ENCODE measurements at regions not wholly inside any gene's neighbourhood (a gene's known extent, or its start where the extent isn't known, plus 50 kb on each side); places are given as distances from the start of the nearest gene placed in this dataset.

DNA sequence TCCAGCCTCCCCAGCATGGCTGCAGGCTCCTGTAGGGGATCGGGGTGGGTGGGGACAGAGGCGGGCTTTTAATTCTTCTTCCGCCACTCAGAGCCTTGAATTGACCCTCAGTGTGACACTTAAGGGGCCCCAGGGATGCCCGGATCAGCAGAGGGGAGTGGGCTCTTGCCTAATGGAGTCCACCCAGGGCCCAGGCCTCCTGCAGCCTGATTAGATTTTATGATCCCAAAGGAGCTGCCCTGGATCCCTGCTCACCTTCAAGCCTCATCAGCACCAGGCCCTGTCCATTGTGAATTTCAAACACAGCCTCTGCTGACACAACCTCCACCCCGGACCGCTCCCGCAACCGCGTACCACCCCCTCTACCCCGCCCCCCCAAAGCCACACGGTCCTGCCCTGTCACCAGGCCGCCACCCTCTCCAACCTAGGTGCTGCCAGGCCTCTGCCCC, 214.1 kb upstream of the IER5L start:
- DNase-seq (ENCODE audit: extremely low read depth, low read depth) = no peak

DNA sequence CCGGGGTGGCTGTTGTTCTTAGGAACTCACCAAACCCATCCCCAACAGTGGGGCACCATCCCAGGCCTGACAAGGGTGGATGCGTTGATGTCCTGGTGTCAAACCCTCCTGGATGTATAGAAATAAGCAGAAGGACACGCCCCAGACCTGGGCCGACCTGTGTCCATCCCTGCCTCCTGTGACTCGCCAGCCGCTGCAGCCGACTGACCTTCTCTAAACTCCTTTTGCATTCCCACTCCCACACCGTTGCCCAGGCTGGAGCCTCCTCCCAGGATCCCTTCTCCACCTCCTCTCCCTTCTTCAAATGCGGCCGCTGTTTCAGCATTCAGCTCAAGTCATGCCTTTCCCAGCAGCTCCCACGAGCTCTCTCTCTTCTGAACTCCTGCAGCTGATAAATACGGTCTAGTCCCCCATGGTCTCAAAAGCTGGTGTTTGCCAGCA, 213.2 kb upstream of the IER5L start:
- no peak for DNase-seq (ENCODE audit: extremely low read depth, low read depth)

DNA sequence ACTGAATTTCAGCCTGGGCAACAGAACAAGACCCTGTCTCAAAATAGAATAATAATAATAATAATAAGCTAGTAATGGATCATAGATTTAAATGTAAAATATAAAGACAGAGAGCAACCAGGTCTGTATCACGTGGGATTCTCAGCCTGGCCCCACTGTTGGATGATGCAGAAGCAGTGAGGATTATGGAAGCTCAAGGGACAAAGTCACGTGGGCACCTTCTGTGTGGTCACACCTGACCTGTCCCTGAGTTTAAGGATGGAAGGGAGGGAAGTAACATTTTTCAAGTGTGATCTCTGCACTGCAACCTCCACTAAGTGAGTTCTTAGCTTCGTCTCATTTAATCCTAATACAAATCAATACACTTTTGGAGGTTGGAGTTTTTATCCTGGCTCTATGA, 212.5 kb upstream of the IER5L start:
- DNase-seq (ENCODE audit: extremely low read depth, low read depth) = no peak

DNA sequence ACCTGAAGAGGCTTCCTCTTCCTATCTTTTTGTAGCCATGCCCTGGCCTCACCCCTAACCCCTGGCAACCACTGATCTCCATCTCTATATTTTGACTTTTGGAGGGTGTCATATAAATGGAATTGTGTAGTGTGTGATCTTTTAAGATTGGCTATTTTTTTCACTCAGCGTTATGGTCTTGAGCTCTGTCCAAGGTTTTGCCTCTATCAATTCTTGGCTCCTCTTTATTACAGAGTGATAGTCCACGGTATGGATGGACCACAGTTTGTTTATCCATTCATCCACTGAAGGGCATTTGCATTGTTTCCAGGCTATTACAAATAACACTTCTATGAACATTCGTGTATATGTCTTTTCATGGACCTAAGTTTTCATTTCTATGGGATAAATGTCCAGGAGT, 209.8 kb upstream of the IER5L start:
- no peak for DNase-seq (ENCODE audit: extremely low read depth, low read depth)

DNA sequence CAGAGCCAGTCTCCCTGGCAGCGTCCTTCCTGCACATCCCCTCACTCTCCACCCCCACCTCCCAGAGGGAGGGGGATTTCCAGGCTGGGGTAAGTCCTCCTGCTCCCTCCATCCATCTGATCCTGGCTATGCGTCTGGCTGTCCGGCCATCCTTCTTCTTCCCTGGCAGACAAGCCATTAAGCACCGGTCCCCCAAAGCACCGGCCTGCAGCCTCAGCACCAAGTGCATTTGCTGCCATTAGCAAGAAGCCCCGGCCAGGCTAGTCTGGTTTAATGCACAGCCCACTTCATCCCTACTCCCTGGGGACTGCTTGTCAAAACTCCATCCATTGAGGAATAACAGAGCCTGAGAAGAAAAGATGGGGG, 208.7 kb upstream of the IER5L start:
- DNase-seq (ENCODE audit: extremely low read depth, low read depth) = no peak

DNA sequence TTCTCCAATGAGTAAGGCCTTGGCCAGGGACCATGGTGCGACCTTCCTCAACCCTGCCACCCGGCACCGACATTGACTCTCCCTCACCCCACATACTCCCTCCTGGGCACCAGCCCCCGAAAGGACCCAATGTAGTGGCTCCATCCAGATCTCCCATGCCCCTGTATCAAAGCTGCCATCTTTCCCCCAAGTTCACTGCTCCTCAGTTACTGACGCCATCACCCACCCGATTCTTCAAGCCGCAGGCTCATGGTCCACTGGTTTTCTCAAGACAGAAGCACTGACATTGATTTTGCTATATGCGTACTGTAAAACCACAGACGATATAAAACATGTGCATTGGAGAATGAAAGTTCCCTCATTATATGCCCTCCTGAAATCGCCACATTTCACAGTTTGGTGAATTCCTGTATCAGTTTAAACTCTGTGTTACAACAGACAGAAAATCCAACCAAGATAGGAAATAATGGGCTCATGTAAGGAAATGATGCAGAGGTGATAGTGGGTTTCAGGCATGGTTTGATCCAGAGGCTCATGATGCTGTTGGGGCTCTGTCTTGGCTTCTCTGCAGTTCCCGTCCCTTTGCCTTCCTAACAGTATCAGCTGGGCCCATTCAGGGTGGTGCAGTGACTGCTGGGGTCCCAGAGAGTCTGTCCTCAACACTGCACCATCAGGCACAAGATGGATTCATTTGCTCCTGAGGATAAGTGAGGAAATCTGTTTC, 207.3 kb upstream of the IER5L start:
- no peak for DNase-seq (ENCODE audit: extremely low read depth, low read depth)

DNA sequence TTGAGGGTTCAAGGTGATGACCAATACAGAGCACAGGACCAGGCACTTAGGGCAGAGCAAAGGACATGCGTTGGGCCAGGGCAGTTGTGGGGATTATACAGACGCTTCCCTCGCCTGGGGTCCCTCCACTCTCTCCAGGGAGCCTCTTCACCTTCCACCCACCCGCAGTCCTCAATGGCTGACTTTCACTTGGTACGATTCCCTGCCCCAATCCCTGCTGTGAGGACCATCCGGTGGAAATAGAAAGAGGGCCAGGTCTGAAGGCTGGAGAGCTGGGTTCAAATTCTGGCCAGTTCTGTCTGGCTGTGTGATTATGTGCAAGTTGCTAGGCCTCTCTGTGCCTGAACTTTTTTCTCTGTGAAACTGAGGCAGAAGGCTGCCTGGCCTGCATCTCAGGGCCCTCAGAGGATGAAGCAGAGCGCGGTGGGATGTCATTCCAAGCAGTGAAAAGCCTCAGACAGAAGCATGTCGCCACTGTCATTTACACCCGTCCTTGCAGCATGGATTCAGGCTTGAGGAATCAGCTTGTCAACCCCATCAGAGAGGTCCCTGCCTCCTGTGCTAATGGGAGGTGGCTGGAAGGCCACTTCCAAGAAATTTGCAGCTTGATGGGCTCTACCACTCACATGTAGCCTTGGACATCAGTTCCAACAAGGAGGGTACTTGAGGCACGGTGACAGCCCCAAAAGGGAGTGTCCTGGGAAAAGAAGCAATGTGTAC, 206.6 kb upstream of the IER5L start:
- DNase-seq (ENCODE audit: extremely low read depth, low read depth) = no peak

DNA sequence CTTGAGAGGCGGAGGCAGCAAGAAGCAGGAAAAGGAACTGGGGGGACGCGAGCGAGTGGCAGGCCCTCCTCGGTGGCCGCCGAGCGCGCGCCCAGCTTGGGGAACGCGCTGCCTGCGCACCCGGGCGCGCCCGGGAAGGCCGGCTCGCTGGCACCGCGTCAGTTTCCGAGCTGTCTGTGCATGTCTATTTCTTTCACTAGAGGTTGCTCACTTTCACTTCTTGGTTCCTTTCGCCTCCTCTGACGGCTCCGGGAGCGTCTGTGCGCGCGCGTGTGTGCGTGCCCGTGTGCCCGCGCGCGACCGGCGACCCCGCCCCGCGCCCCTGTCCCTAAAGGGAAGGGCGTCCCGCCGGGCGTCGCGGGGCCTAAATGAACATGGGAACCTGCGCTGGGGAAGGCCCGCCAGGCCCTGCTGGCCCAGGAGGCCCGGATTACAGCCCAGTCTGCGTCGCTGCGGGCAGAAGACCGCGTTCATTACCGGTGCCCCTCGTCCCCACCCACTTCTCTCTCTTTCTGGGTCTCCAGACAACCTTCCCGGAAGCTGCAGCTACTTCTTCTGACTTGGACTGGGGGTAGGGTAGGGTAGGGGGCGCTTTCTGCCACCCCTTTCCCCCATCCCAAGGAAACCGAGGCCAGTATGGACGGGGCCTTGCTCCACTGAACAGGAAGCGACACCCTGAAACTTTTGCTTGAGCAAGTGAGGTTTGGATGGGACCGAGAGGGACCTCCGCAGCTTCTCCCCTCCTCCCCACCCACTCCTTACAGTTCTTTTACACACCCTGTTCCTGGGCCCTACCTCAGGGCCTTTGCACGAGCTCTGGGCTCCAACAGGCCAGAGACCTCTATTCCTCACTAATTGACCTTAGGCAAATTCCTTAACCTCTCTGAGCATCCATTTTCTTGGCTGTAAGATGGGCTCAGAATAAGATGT, 205.8 kb upstream of the IER5L start:
- DNase-seq (ENCODE audit: extremely low read depth, low read depth) = peak; percentile 53

DNA sequence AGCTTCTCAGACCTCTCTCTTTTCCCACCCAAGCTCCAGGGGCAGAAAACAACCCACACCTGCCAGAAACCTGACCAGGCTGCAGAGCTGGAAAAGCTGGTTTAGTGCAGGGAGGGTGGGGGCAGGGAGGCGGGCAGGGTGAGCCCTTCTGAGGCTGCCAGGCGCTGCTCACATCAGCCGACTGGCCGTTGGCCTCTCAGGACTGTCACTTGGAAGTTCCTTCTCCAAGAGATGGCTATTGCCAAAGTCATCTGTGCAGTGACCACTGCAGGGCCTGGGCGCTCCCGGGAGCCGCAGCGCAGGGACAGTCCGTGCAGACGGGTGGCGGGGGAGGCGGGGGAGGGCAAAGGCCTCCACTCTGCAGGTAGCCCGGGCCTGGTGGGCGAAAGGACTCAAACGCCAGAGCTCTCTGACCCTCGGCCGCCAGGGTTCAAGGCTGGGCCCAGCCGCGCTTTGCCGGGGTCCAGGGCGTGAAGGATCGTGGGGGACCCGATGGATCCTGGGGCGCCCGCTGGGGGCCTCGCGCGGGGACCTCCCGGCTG, 205.0 kb upstream of the IER5L start:
- no peak for DNase-seq (ENCODE audit: extremely low read depth, low read depth)

DNA sequence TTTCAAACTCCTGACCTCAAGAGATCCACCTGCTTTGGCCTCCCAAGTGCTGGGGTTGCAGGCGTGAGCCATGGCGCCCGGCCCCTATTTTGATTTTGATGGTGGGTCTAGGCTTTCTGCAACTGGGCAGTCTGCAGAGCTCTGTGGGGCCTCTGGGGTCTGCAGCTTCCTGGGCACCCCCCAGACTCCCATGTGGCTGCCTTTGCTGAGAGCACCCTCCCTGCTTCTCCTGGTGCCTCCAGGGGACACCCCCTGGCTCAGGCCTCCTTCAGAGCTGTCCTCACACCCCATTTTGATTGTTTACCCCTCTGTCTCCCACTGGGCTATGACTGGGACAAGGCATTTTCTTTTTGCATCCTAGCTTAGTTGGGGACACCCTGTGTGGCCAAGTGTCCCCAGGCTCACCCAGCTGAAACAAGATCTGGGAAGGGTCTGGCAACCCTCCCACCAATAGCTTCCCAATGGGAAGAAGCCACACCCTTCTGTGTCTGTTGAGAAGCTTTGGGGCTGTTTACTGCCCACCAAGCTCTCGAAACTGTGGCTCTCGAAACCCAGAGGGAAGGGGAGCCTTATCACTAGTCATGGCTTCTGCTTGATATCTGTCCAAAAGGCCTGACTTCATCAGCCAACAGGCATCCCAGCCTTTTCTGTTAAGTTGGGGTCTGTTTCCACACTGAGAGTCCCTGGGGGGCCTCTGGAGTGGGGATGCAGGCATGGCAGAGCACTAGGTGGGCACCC, 204.4 kb upstream of the IER5L start:
- DNase-seq (ENCODE audit: extremely low read depth, low read depth) = no peak

DNA sequence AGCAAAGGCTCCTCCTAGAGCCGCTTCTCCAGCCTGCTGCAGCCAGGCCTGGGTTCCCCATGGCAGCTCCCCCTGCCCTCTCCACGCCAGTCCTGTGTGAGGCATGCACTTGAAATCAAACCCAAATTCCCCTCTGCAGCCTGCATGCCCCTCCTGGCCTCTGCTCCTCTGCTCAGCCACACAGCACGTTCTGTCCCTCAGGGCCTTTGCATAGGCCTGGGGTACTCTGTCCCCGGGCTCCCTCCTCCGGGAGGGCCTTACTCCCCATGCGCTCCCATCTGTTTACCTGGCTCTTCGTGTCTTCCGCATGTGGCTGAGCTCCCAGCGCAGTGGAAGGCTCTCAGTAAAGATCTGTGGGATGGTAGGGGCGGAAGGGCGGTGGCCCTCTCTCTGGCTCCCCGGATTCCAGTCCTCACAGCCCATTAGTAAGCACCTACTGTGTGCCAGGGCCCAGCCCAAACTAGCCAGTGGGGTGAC, 203.5 kb upstream of the IER5L start:
- DNase-seq (ENCODE audit: extremely low read depth, low read depth) = no peak

DNA sequence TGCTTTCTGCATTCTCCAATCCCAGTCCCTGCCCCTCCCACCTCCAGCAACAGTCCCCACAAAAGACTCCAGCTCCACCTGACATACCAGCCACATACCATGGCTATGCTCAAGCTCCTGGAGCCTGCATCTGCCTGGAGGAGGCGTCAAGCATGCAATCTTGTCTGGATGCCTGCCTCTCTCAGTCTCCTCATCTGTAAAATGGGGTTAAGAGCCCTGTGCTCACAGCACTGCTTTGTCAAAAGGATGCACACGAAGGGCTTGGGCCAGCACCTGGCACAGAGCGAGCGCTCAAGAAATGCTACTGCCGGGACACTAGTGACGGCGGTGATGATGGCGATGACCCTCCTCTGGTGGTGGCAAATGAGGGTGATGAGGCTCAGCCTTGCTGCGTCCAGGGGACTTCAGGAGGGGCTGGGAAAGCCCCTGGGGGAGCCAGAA, 202.9 kb upstream of the IER5L start:
- no peak for DNase-seq (ENCODE audit: extremely low read depth, low read depth)

DNA sequence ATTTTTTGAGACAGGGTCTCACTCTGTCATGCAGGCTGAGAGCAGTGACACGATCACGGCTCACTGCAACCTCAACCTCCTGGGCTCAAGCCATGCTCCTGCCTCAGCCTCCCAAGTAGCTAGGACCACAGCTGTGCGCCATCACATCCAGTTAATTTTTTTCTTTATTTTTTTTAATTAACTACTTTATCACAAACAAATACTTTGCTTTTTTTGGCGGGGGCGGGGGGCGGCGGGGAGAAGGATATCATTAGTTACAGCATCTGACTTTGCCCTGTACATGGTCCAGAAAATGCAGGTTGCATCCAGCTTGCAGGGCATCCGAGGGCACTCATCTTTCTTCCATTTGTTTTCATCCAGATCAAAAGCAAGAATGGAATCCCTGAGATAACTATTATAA, 201.8 kb upstream of the IER5L start:
- DNase-seq (ENCODE audit: extremely low read depth, low read depth) = no peak

DNA sequence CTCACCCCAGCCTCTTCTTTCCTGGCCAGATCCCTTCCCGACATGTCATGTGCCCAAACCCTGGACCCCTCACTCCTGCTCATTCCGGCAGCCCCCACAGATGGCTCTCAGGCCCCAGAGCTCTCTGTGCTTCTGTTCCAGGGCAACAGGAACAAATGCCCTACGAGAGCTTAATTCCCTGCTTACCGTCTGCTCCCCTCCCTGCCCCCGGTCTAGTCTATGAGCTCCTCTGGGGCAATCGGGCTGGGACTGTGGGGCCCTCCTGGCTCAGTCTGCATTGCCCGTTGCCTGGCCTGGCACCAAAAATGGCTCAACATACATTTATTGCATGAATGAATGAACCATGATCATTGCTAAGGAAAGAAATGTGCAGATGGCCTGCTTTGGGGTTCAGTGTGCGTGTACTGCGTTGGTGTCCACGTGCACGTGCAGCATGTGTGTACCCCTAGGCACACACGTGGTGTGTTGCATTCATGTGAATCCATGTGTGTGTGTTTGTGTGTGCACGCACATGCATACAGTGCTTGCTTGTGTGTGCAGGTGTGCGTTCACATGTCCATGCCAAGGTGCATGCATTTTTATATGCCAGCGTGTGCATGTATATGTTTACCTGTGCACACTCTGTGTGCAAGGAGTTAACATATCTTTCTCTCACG, 201.2 kb upstream of the IER5L start:
- no peak for DNase-seq (ENCODE audit: extremely low read depth, low read depth)

DNA sequence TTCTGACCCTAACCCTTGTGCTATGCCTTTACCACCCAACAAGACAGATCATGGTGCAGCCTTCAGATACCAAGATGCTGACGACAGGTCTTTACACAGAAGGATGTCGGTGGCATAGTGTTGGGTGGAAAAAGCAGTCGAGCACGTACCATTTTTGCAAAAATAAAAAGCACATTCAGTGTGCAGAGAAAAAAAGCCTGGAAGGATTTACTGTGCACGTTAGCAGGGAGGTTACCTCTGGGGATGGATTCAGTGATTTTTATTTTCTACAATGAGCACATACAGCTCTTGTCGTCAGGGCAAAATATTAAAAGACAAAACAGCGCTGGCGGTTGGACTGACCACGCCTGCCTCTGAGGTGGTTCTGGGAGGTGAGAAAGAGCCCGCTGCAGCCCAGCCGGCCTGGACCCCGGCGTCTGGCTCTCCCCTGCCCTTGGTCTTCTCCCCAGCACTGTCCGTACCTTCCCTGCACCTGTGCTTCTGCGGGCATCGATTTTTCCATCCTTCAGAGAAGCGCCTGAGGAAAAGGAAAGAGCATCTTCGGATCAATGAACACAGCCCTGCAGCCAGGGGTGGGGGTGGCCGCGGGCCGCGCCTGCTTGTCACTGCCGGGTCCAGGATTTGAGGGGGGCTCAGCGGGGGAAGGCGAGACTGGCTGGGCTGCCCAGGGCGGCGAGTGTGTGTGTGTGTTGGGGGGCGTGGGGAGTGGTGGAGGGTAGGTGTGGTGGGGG, 200.0 kb upstream of the IER5L start:
- DNase-seq (ENCODE audit: extremely low read depth, low read depth) = no peak

DNA sequence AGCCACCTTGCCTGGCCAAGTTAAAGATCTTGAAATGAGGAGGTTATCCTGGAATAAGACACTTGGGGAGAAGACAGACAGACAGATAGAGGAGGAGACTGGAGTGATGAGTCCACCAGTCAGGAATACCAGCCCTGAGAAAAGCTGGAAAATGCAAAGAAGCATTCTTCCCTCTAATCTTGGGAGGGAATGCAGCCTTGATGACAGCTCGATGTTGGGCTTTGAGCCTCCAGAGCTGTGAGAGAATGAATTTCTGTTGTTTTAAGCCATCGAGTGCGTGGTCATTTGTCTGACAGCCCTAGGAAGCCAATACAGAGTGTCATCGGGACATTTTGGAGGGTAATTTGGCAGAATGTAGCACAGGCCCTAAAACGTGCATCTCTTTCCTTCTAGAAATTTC, 199.1 kb upstream of the IER5L start:
- no peak for DNase-seq (ENCODE audit: extremely low read depth, low read depth)

DNA sequence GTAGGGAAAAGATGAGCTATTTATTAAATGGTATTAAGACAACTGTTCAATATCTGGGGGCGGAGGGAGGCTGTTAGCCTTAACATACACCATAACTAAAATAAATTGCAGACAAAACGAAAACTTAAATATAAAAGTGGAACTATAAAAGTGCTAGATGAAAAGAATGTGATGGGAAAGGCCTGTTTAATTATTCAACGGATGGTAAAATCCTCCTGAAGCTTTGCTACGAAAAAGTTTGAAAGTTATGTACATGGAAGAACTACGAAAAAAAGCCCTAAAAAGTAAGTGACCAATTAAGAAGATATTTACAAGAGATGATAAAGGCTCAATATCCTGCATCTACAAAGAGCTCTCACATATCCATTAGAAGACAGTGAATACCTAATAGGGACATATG, 197.8 kb upstream of the IER5L start:
- no peak for DNase-seq (ENCODE audit: extremely low read depth, low read depth)

DNA sequence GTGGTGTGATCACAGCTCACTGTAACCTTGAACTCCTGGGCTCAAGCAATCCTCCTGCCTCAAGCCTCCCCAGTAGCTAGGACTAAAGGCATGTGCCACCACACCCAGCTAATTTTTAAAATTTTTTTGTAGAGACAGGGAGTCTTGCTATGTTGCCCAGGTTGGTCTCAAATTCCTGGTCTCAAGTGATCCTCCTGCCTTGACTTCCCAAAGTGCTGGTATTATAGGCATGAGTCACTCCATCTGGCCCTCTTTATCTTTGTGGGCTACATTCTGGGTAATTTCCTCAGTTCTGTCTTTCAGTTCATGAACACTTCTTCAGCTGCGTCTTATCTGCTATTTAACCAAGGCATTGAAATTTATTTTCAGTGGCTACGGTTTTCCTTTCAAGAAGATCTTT, 196.6 kb upstream of the IER5L start:
- no peak for DNase-seq (ENCODE audit: extremely low read depth, low read depth)

DNA sequence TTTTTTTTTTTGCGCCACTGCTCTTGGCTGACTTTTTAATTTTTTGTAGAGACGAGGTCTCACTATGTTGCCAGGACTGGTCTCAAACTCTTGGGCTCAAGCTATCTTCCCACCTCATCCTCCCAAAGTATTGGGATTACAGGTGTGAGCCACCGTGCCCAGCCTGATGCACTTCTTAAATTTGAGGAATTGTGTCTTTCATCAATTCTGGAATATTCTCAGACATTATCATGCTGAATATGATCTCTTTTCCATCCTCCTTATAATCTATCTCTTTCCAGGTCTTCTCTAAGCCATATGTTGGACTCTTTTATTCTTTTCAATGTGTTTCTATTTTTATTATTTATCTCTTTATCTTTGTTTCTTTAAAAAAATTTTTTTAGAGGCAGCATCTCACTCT, 196.2 kb upstream of the IER5L start:
- no peak for DNase-seq (ENCODE audit: extremely low read depth, low read depth)

All from NCI-H460 (cell line).